ENCODE measurements at regions not wholly inside any gene's neighbourhood (a gene's known extent, or its start where the extent isn't known, plus 50 kb on each side); places are given as distances from the start of the nearest gene placed in this dataset.

- no peak overlapping the region for H3K27ac Mint-ChIP-seq
- TF ChIP-seq, protein P1, sequence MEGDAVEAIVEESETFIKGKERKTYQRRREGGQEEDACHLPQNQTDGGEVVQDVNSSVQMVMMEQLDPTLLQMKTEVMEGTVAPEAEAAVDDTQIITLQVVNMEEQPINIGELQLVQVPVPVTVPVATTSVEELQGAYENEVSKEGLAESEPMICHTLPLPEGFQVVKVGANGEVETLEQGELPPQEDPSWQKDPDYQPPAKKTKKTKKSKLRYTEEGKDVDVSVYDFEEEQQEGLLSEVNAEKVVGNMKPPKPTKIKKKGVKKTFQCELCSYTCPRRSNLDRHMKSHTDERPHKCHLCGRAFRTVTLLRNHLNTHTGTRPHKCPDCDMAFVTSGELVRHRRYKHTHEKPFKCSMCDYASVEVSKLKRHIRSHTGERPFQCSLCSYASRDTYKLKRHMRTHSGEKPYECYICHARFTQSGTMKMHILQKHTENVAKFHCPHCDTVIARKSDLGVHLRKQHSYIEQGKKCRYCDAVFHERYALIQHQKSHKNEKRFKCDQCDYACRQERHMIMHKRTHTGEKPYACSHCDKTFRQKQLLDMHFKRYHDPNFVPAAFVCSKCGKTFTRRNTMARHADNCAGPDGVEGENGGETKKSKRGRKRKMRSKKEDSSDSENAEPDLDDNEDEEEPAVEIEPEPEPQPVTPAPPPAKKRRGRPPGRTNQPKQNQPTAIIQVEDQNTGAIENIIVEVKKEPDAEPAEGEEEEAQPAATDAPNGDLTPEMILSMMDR (IDR thresholded peaks at IDR 0.05) = no peak
- ChIA-PET POLR2A (no interaction called here), CTCF (no interaction called here)
- intact Hi-C loops (cut with micrococcal nuclease) = no loop called here
- H3K9me3 Mint-ChIP-seq = no peaks in the 10 kb centered on the region
- no peaks in the 10 kb centered on the region for H3K36me3 Mint-ChIP-seq (ENCODE audit: low read depth)
- H3K27me3 Mint-ChIP-seq = no peaks in the 10 kb centered on the region
- H3K4me3 Mint-ChIP-seq = no peak overlapping the region
- DNase-seq = no peak
- H3K4me1 Mint-ChIP-seq = no peaks in the 10 kb centered on the region
- no peak for ATAC-seq (ENCODE audit: low read depth)
These were observed 106.1 kb upstream of the LUZP2 start for GRCh38 chr11:24390762-24391161.

DNA sequence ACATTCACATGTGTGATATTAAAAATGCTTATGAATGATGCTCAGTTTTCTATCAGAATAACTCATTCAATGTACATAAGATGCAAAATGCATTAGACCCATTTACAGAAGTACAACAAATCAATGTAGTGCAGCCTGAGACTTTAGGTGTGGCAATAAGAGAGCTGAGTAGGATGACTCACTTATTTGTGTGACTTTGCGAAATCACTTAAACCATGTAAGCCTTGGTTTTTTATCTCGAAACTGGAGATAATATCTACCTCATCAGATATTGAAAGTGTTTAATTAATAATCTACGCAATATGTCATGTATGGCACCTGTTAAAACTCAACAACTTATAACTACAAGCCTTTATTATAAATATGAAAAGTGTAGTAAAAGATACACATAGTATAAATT lies 105.7 kb upstream of the LUZP2 start:
- H3K36me3 Mint-ChIP-seq (ENCODE audit: low read depth) = no peaks in the 10 kb centered on the region
- H3K4me1 Mint-ChIP-seq = no peaks in the 10 kb centered on the region
- no peaks in the 10 kb centered on the region for H3K9me3 Mint-ChIP-seq
- H3K4me3 Mint-ChIP-seq = no peak overlapping the region
- ChIA-PET POLR2A (no interaction called here), CTCF (no interaction called here)
- intact Hi-C loops (cut with micrococcal nuclease) = no loop called here
- H3K27ac Mint-ChIP-seq = no peak overlapping the region
- DNase-seq (no peak), ATAC-seq (ENCODE audit: low read depth) (no peak)
- TF ChIP-seq, protein P1 (IDR thresholded peaks at IDR 0.05) = no peak
- H3K27me3 Mint-ChIP-seq = no peaks in the 10 kb centered on the region

DNA sequence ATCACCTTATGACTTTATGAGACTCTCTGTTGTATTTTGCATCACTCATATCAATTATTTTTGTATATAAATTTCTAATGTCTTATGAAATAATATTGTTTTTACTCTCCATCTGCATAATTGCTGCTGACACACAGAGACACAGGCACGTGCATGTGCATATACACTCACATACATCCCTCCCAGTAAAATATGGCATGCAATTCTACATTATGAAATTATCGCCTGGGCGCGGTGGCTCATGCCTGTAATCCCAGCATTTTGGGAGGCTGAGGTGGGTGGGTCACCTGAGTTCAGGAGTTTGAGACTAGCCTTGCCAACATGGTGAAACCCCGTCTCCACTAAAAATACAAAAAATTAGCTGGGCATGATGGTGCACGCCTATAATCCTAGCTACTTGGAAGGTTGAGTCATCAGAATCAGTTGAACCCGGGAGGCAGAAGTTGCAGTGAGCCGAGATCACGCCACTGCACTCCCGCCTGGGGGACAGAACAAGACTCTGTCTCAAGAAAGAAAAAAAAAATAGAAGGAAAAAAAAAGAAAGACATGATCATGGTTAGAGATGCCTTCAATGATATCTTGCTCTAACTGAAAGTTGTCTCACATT lies 96.7 kb upstream of the LUZP2 start:
- Mint-ChIP-seq H3K4me1 (no peaks in the 10 kb centered on the region), H3K27me3 (no peaks in the 10 kb centered on the region), H3K9me3 (no peaks in the 10 kb centered on the region), H3K4me3 (no peak overlapping the region), H3K27ac (no peak overlapping the region), H3K36me3 (ENCODE audit: low read depth) (no peaks in the 10 kb centered on the region)
- DNase-seq (no peak), ATAC-seq (ENCODE audit: low read depth) (no peak)
- ChIA-PET POLR2A (no interaction called here), CTCF (no interaction called here)
- TF ChIP-seq, protein P1 (IDR thresholded peaks at IDR 0.05) = no peak
- intact Hi-C loops (cut with micrococcal nuclease) = no loop called here

- POLR2A ChIA-PET = no interaction called here
These were observed 90.5 kb upstream of the LUZP2 start for GRCh38 chr11:24406389-24406788.

DNA sequence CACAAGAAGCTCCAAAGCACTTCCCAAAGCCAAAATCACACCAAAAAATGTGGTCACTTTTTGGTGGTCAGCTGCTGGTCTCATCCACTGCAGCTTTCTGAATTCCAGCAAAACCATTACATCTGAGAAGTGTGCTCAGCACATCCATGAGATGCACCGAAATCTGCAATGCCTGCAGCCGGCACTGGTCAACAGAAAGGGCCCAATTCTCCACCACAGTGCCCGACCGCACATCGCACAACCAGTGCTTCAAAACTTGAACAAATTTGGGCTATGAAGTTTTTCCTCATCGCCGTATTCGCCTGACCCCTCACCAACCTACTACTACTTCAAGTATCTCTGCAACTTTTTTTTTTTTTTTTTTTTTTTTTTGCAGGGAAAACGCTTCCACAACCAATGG lies 89.9 kb upstream of the LUZP2 start:
- no peaks in the 10 kb centered on the region for H3K9me3 Mint-ChIP-seq
- TF ChIP-seq, protein P1 (IDR thresholded peaks at IDR 0.05) = no peak
- no peaks in the 10 kb centered on the region for H3K4me1 Mint-ChIP-seq
- intact Hi-C loops (cut with micrococcal nuclease) = no loop called here
- no peaks in the 10 kb centered on the region for H3K36me3 Mint-ChIP-seq (ENCODE audit: low read depth)
- no peaks in the 10 kb centered on the region for H3K27me3 Mint-ChIP-seq
- ChIA-PET CTCF (no interaction called here), POLR2A (no interaction called here)
- H3K27ac Mint-ChIP-seq = no peak overlapping the region
- DNase-seq (no peak), ATAC-seq (ENCODE audit: low read depth) (no peak)
- H3K4me3 Mint-ChIP-seq = no peak overlapping the region

More at GRCh38 chr11:24406389-24406788, 90.5 kb upstream of the LUZP2 start:
- ATAC-seq (ENCODE audit: low read depth) (no peak), DNase-seq (no peak)
- Mint-ChIP-seq H3K27ac (no peak overlapping the region), H3K4me3 (no peak overlapping the region), H3K36me3 (ENCODE audit: low read depth) (no peaks in the 10 kb centered on the region), H3K27me3 (no peaks in the 10 kb centered on the region), H3K4me1 (no peaks in the 10 kb centered on the region), H3K9me3 (no peaks in the 10 kb centered on the region)
- TF ChIP-seq, protein P1 (IDR thresholded peaks at IDR 0.05) = no peak
- CTCF ChIA-PET = no interaction called here
- intact Hi-C loops (cut with micrococcal nuclease) = no loop called here
